HepG2 (cell line): ENCODE measurements at regions not wholly inside any gene's neighbourhood (a gene's known extent, or its start where the extent isn't known, plus 50 kb on each side); places are given as distances from the start of the nearest gene placed in this dataset.

Experiments
- ATAC-seq: fragments of 200-7000 bp; cut with Tn5 transposase; 3 replicates; pipeline ENCODE4 v1.9.1; 2020; ENCODE audit warnings: mild to moderate bottlenecking, moderate library complexity
- BruUV-seq: library from RNA; stranded (reverse); fragments of 400-500 nt; replicated peaks from 2 replicates; lab custom pipeline; 2021; lab: Mats Ljungman, UMichigan
- CTCF ChIA-PET: fragments of 300-600 bp; formaldehyde crosslinking; extraction: SDS; loops from one replicate; lab custom pipeline; 2021; ENCODE audit warnings: low total read pairs, inconsistent platforms, low intra/inter-chr PET ratio; lab: Yijun Ruan, JAX
- POLR2A ChIA-PET: fragments of 350-600 bp; sonication (Branson Sonifier 250); formaldehyde crosslinking; loops from one replicate; lab custom pipeline; 2020; ENCODE audit warnings: antibody characterized with exemption, inconsistent platforms; lab: Yijun Ruan, JAX
- DNase-seq: peaks from one replicate; pipeline ENCODE4 v3.0.0-alpha.2; 2015; ENCODE audit warnings: low spot score
- FAIRE-seq: peaks from 3 replicates; lab custom pipeline; 2011; peaks lifted over from hg19 to GRCh38; lab: Jason Lieb, UNC
- H2AFZ ChIP-seq: one replicate; pipeline ENCODE4 v1.6.1; 2011; ENCODE audit warnings: low read length, inconsistent platforms
- H3K27ac ChIP-seq: fragments of 300-600 bp; 3 replicates; pipeline ENCODE4 v1.8.0; 2011; ENCODE audit warnings: mixed run types, mild to moderate bottlenecking, mixed read lengths, low read length, inconsistent platforms; ENCODE audit not compliant: insufficient read depth; ENCODE audit errors: extremely low read length
- H3K27me3 ChIP-seq, 2 experiments: fragments of 200-600 bp in 1 of 2; 2 replicates in 1 of 2; 3 replicates in 1 of 2; pipeline versions ENCODE4 v1.6.0 to v1.8.0; 2011; ENCODE audit warnings: low read length in 2 of 2, mild to moderate bottlenecking in 2 of 2, moderate library complexity in 2 of 2, inconsistent platforms in 1 of 2; ENCODE audit not compliant: insufficient read depth in 2 of 2, control insufficient read depth in 1 of 2
- H3K36me3 ChIP-seq, 2 experiments: fragments of 200-600 bp in 1 of 2; replicated peaks in 1 of 2; 2 replicates in 1 of 2; 3 replicates in 1 of 2; pipeline versions ENCODE4 v1.5.1 to v1.8.0; 2011; ENCODE audit warnings: low read length in 2 of 2, inconsistent platforms in 1 of 2; ENCODE audit not compliant: insufficient read depth in 2 of 2, control insufficient read depth in 1 of 2
- H3K4me1 ChIP-seq: 2 replicates; pipeline ENCODE4 v1.5.1; 2012; ENCODE audit warnings: low read length, inconsistent platforms; ENCODE audit not compliant: insufficient read depth
- H3K4me2 ChIP-seq: 2 replicates; pipeline ENCODE4 v1.6.0; 2011; ENCODE audit warnings: low read depth, low read length, inconsistent platforms
- H3K4me3 ChIP-seq, 3 experiments: fragments of 200-600 bp in 1 of 3; sonication (generic), shearing (Covaris generic) in 1 of 3; replicated peaks in 1 of 3; 2 replicates each; pipeline ENCODE4 v1.5.1; 2011 to 2016; ENCODE audit warnings: low read length in 3 of 3, inconsistent platforms in 2 of 3, low read depth in 2 of 3, mild to moderate bottlenecking in 2 of 3, control low read depth in 1 of 3, mixed read lengths in 1 of 3; ENCODE audit not compliant: insufficient read depth in 1 of 3
- H3K79me2 ChIP-seq: one replicate; pipeline ENCODE4 v1.6.1; 2011; ENCODE audit warnings: low read length, inconsistent platforms; ENCODE audit not compliant: insufficient read depth
- H3K9ac ChIP-seq: 2 replicates; pipeline ENCODE4 v1.6.0; 2011; ENCODE audit warnings: mild to moderate bottlenecking, low read depth, low read length, inconsistent platforms; ENCODE audit not compliant: insufficient read depth
- H3K9me3 ChIP-seq: 2 replicates; pipeline ENCODE4 v1.5.1; 2012; ENCODE audit warnings: mild to moderate bottlenecking, low read length
- H4K20me1 ChIP-seq: 2 replicates; pipeline ENCODE4 v1.6.0; 2011; ENCODE audit warnings: inconsistent platforms, mild to moderate bottlenecking, low read length, moderate library complexity; ENCODE audit not compliant: insufficient read depth
- BCL6 ChIP-seq: IDR thresholded peaks from 2 replicates; pipeline ENCODE4 v1.6.1; 2016; ENCODE audit warnings: missing genetic modification reagents, missing compliant biosample characterization
- CREB1 ChIP-seq, 2 experiments: fragments of 450-650 bp in 1 of 2; IDR thresholded peaks; 2 replicates each; pipeline ENCODE4 v1.6.1; 2016 to 2017; ENCODE audit warnings: control low read depth in 1 of 2, mild to moderate bottlenecking in 1 of 2, missing compliant biosample characterization in 1 of 2, missing genetic modification characterization in 1 of 2
- FOXA1 ChIP-seq, 2 experiments: fragments of 450-650 bp in 1 of 2; sonication (generic) in 1 of 2; formaldehyde crosslinking in 1 of 2; IDR thresholded peaks; 2 replicates each; pipeline versions ENCODE4 v1.4.0 to v1.6.1; 2016 to 2020; ENCODE audit warnings: missing genetic modification reagents in 1 of 2
- FOXA3 ChIP-seq: IDR thresholded peaks from 2 replicates; pipeline ENCODE4 v1.6.1; 2016; ENCODE audit warnings: missing genetic modification reagents, missing compliant biosample characterization
- GATAD2A ChIP-seq: IDR thresholded peaks from 2 replicates; pipeline ENCODE4 v1.6.1; 2016
- RNF2 ChIP-seq: fragments of 450-650 bp; conservative IDR thresholded peaks from 2 replicates; pipeline ENCODE4 v1.6.1; 2016; ENCODE audit warnings: low read depth
- SRSF9 ChIP-seq: fragments of 200-400 bp; formaldehyde crosslinking; IDR thresholded peaks from 2 replicates; pipeline ENCODE4 v1.6.1; 2018; ENCODE audit warnings: borderline replicate concordance, mild to moderate bottlenecking, low read depth, low read length; ENCODE audit not compliant: insufficient read depth, poor library complexity, severe bottlenecking
- ZFP37 ChIP-seq: sonication (generic); formaldehyde crosslinking; IDR thresholded peaks from 2 replicates; pipeline ENCODE4 v1.4.0; 2020; ENCODE audit warnings: missing genetic modification reagents, borderline replicate concordance
- ZNF713 ChIP-seq: sonication (generic); formaldehyde crosslinking; IDR thresholded peaks from 2 replicates; pipeline ENCODE4 v1.4.0; 2020; ENCODE audit warnings: mild to moderate bottlenecking, missing genetic modification reagents
- ZNF766 ChIP-seq: sonication (generic); formaldehyde crosslinking; IDR thresholded peaks from 2 replicates; pipeline ENCODE4 v1.5.0; 2020; ENCODE audit warnings: missing genetic modification reagents, borderline replicate concordance
- WGBS: methylation state at CpG from one replicate; pipeline ENCODE4 v1.1.6; 2017; ENCODE audit warnings: low lambda C conversion rate; 5-methylcytosine and 5-hydroxymethylcytosine counted together
- in situ Hi-C: cut with HindIII; loops from 2 replicates; pipeline ENCODE4 v1.10.0; 2017; ENCODE audit warnings: low pct_unique_long_range_greater_than_20kb; ENCODE audit not compliant: extremely low pct_ligation_motif_present
- intact Hi-C: fragments of 100-400 bp; cut with micrococcal nuclease; formaldehyde crosslinking; loops from one replicate; pipeline ENCODE4 v1.10.0; 2022; ENCODE audit not compliant: unreplicated experiment
- TF ChIP-seq, protein P1 (sequence below), 2 experiments: sonication (generic) in 1 of 2; formaldehyde crosslinking in 1 of 2; IDR thresholded peaks; 2 replicates each; pipeline versions ENCODE4 v1.5.1 to v1.6.1; 2011 to 2020; ENCODE audit warnings: borderline replicate concordance in 1 of 2, low read depth in 1 of 2, low read length in 1 of 2, mild to moderate bottlenecking in 1 of 2, missing genetic modification reagents in 1 of 2, moderate library complexity in 1 of 2
- TF ChIP-seq, protein P2 (sequence below): IDR thresholded peaks from 2 replicates; pipeline ENCODE4 v1.6.1; 2016; ENCODE audit warnings: low read depth, control low read depth

DNA sequence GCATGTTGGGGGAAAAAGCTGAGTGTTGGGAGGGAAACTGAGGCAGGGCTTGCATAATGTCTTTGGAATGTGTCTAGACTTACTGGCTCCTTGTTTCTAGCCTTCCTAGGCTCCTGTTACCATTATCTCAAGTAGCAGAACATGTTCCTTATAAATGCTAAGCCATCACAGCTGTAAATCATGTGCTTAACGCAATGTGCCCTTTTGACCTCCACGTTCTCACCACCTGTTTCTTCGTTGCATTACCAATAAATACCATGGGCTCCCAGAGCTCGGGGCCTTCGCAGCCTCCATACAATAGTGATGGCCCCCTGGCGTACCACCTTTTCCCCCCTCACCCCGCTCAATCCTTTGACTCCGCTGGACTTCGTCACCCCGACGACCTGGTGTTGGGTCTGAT lies 54.0 kb upstream of the CWC22 start (continued):
- TF ChIP-seq, protein P1, sequence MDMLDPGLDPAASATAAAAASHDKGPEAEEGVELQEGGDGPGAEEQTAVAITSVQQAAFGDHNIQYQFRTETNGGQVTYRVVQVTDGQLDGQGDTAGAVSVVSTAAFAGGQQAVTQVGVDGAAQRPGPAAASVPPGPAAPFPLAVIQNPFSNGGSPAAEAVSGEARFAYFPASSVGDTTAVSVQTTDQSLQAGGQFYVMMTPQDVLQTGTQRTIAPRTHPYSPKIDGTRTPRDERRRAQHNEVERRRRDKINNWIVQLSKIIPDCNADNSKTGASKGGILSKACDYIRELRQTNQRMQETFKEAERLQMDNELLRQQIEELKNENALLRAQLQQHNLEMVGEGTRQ (IDR thresholded peaks at IDR 0.05; ENCODE audit: low read depth, low read length), result no peak
- TF ChIP-seq, protein P1 (CRISPR knock-in tag; IDR thresholded peaks at IDR 0.05; ENCODE audit: borderline replicate concordance), result no peak
- TF ChIP-seq ZFP37, result no peak

DNA sequence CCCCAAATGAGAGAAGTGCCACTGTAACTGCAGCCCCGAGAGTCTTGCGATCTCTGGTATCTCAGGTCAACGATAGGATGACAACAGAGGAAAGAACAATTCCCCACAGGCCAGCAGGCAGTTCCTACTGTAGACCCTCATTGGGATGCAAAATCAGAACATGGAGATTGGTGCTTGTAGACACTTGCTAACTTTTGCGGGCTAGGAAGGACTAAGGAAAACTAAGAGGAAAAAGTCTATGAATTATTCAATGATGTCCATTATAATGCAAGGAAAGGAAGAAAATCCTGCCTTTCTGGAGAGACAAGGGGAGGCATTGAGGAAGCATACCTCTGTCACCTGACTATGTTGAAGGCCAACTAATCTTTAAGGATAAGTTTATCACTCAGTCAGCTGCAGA lies 51.9 kb upstream of the CWC22 start:
- no peaks in the 10 kb centered on the region for H4K20me1 ChIP-seq
- no TSS peak for BruUV-seq
- POLR2A ChIA-PET, result no interaction called here
- no peaks in the 10 kb centered on the region for H3K36me3 ChIP-seq
- H3K9me3 ChIP-seq, result no peaks in the 10 kb centered on the region
- intact Hi-C loops, result no loop called here
- DNase-seq (no peak), ATAC-seq (no peak), FAIRE-seq (no peak)
- H3K27me3 ChIP-seq, result no peaks in the 10 kb centered on the region; a peak in 1 of 5 replicates
- TF ChIP-seq, protein P2, sequence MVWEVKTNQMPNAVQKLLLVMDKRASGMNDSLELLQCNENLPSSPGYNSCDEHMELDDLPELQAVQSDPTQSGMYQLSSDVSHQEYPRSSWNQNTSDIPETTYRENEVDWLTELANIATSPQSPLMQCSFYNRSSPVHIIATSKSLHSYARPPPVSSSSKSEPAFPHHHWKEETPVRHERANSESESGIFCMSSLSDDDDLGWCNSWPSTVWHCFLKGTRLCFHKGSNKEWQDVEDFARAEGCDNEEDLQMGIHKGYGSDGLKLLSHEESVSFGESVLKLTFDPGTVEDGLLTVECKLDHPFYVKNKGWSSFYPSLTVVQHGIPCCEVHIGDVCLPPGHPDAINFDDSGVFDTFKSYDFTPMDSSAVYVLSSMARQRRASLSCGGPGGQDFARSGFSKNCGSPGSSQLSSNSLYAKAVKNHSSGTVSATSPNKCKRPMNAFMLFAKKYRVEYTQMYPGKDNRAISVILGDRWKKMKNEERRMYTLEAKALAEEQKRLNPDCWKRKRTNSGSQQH (CRISPR knock-in tag), result no peak
- TF ChIP-seq ZNF713 (CRISPR knock-in tag), result no peak
- no peak for TF ChIP-seq ZNF766 (CRISPR knock-in tag)
- TF ChIP-seq SRSF9, result no peak
- TF ChIP-seq RNF2, result no peak
- no peak for TF ChIP-seq BCL6 (CRISPR knock-in tag)
- TF ChIP-seq FOXA3 (CRISPR knock-in tag), result no peak
- TF ChIP-seq CREB1 (IDR thresholded peaks at IDR 0.05), result no peak
- TF ChIP-seq CREB1 (CRISPR knock-in tag; IDR thresholded peaks at IDR 0.05), result no peak
- no peak for TF ChIP-seq GATAD2A
- TF ChIP-seq FOXA1 (IDR thresholded peaks at IDR 0.05), result no peak
- TF ChIP-seq FOXA1 (CRISPR knock-in tag; IDR thresholded peaks at IDR 0.05), result no peak
- in situ Hi-C loops, result no loop called here
- no peak overlapping the region for H3K27ac ChIP-seq
- CTCF ChIA-PET, result no interaction called here
- no peaks in the 10 kb centered on the region for H3K79me2 ChIP-seq
- H3K4me1 ChIP-seq, result no peaks in the 10 kb centered on the region
- H2AFZ ChIP-seq, result no peak overlapping the region
- no peak overlapping the region for H3K4me3 ChIP-seq
- H3K9ac ChIP-seq, result no peak overlapping the region
- no peak overlapping the region for H3K4me2 ChIP-seq
- WGBS, result 43% methylated on average over 4 of the region's 4 CpGs
